Esophagus (tissue), 2 donors: ENCODE measurements at regions not wholly inside any gene's neighbourhood (a gene's known extent, or its start where the extent isn't known, plus 50 kb on each side); places are given as distances from the start of the nearest gene placed in this dataset.

Source experiments
- H3K27ac ChIP-seq, 2 donors: one replicate each; pipeline ENCODE4 v1.5.1; 2013; ENCODE audit warnings: low read depth in 2 of 2, mild to moderate bottlenecking in 2 of 2, inconsistent platforms in 1 of 2, low read length in 1 of 2, moderate library complexity in 1 of 2
- H3K27me3 ChIP-seq, 2 donors: one replicate each; pipeline ENCODE4 v1.6.1; 2013; ENCODE audit warnings: low read length in 2 of 2, control low read depth in 1 of 2, mild to moderate bottlenecking in 1 of 2; ENCODE audit not compliant: insufficient read depth in 2 of 2, control insufficient read depth in 1 of 2
- H3K36me3 ChIP-seq, 2 donors: one replicate each; pipeline ENCODE4 v1.6.1; 2013; ENCODE audit warnings: low read length in 1 of 2; ENCODE audit not compliant: control insufficient read depth in 2 of 2, insufficient read depth in 2 of 2
- H3K4me1 ChIP-seq, 2 donors: one replicate each; pipeline ENCODE4 v1.6.1; 2013; ENCODE audit warnings: low read length in 1 of 2; ENCODE audit not compliant: control insufficient read depth in 2 of 2, insufficient read depth in 2 of 2
- H3K4me3 ChIP-seq, 2 donors: one replicate each; pipeline ENCODE4 v1.5.1; 2013; ENCODE audit warnings: low read length in 2 of 2, mild to moderate bottlenecking in 2 of 2, low read depth in 1 of 2, moderate library complexity in 1 of 2
- H3K9me3 ChIP-seq, 2 donors: one replicate each; pipeline ENCODE4 v1.6.1; 2013; ENCODE audit warnings: mild to moderate bottlenecking in 2 of 2, low read depth in 1 of 2, low read length in 1 of 2, moderate library complexity in 1 of 2; ENCODE audit not compliant: control insufficient read depth in 2 of 2, insufficient read depth in 1 of 2
- WGBS, 2 donors: extraction: QIAGEN DNeasy Blood & Tissue Kit; methylation state at CpG; one replicate each; pipeline ENCODE4 v1.1.7; 2013; 5-methylcytosine and 5-hydroxymethylcytosine counted together
- donor health status: healthy with polysubstance abuse.
- donor health status: Bipolar disorder and iron deficiency.

DNA sequence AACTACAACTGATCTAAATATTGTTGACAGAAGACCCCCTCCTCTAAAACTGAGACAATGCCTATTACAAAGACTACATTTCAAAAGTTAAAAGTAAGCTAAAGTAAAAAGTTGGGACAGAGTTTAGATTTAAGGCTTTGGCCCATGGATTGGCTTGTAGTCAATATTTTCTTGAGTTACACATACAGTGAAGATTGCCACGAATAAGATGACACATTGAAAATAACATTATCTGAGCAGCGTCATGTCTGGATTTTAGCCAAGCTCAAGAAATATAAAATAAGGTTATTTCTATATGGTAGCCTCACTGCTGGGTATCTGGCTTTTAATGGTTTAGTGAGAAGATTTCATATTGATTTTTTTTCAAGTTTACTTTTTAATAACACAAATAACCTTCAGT lies 266.2 kb upstream of the LDB2 start:
- Histone ChIP-seq H3K4me1 (no peaks in the 10 kb centered on the region), H3K36me3 (no peaks in the 10 kb centered on the region), H3K4me3 (no peak overlapping the region), H3K9me3 (no peaks in the 10 kb centered on the region), H3K27ac (no peak overlapping the region), H3K27me3 (no peaks in the 10 kb centered on the region)
- 58 to 63% methylated on average over 2 of the region's 2 CpGs for WGBS, 2 donors

DNA sequence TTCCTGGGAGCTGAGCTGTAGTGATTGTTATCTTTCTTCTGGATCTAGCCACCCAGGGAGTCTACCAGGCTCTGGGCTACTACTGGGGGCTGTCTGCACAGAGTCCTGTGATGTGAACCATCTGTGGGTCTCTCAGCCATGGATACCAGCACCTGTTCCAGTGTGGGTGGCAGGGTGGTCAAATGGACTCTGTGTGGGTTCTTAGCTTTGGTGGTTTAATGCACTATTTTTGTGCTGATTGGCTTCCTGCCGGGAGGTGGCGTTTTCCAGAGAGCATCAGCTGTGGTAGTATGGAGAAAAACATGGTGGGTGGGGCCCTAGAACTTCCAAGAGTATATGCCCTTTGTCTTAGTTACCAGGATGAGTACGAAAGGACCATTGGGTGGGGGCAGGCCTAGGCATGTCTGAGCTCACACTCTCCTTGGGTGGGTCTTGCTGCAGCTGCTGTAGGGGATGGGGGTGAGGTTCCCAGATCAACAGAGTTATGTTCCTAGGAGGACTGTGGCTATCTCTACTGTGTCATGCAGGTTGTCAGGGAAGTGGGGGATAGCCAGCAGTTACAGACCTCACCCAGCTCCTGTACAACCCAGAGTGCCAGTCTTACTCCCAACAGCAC lies 264.8 kb upstream of the LDB2 start:
- Histone ChIP-seq H3K9me3 (no peaks in the 10 kb centered on the region), H3K36me3 (no peaks in the 10 kb centered on the region), H3K27ac (no peak overlapping the region), H3K4me1 (no peaks in the 10 kb centered on the region), H3K4me3 (no peak overlapping the region), H3K27me3 (no peaks in the 10 kb centered on the region)
- 78 to 82% methylated on average over 3 of the region's 3 CpGs for WGBS, 2 donors

DNA sequence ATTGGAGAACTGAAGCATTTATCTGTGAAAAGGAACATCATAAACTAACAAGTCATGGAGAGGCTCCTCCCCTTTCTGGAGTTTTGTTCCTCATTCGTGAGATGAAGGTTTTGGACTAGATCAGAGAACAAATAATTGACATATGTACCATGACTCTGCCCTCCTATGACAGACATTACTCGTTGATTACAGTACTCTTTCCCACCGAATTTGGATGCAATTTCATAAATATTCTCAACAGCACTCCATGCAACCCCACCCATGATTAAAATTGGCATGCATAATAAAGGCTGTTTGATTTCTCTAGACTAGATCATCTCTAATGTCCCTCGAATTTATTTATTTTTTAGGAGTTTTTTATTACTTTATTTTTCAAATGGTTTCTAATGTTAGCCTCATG lies 258.9 kb upstream of the LDB2 start:
- 65 to 66% methylated on average over 4 of the region's 4 CpGs for WGBS, 2 donors
- Histone ChIP-seq H3K27me3 (no peaks in the 10 kb centered on the region), H3K36me3 (no peaks in the 10 kb centered on the region), H3K4me1 (no peaks in the 10 kb centered on the region), H3K27ac (no peak overlapping the region), H3K9me3 (no peaks in the 10 kb centered on the region), H3K4me3 (no peak overlapping the region)

DNA sequence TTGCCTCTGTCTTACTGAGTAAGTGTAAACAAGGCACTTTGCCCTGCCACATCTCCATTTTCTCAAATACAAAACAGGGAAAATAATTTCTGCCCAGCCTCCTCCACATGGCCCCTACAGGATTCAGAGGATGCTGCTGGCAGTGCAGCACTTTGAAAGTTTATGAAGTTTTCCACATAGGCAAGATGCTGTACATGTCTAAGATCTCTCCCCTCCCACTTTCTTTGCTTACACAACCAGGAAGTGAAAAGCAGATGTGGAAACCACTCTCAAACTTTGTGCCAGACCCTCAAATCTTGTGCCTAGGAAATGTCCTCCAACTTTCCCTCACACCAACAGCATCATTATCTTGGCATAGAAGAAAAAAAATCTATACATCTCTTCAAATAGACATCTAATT lies 257.0 kb upstream of the LDB2 start:
- no peaks in the 10 kb centered on the region for H3K27me3 ChIP-seq
- H3K36me3 ChIP-seq = no peaks in the 10 kb centered on the region
- no peak overlapping the region for H3K4me3 ChIP-seq
- H3K27ac ChIP-seq = no peak overlapping the region
- H3K9me3 ChIP-seq = no peaks in the 10 kb centered on the region
- no peaks in the 10 kb centered on the region for H3K4me1 ChIP-seq

- Histone ChIP-seq H3K9me3 (no peaks in the 10 kb centered on the region), H3K4me3 (no peak overlapping the region)
- 90 to 95% methylated on average over 6 of the region's 6 CpGs for WGBS, 2 donors
Observed at GRCh38 chr4:17153572-17153971, 255.1 kb upstream of the LDB2 start.

DNA sequence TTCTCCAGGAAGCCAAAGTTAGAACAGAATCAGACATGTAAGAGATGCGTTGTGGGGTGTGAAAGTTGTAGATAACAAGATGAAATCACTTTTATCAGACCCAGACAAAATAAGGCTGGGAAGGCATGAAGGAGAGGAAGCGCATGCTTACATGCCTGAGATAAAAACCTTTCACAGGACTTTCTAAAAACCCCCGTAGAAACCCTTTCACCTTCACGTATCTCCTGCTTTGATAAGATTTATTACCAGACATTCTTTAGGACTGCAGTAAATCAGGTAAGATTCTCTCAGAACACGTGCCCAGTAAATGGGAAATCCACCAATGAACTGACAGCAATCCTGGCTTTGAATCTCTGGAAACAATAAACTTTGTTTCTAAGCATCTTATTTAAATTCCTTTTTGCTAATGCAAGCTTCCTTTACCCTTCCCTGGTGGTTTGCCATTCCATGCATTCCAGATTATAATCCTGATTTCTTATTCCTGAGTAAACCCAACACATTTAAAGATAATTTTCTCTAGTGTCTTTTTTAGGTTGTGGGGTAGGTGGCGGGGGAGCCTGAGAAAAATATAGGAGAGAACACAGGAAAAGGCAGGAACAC lies 254.6 kb upstream of the LDB2 start:
- 60 to 73% methylated on average over 6 of the region's 6 CpGs for WGBS, 2 donors
- no peaks in the 10 kb centered on the region for H3K9me3 ChIP-seq
- H3K4me1 ChIP-seq = no peaks in the 10 kb centered on the region
- H3K36me3 ChIP-seq = no peaks in the 10 kb centered on the region
- no peak overlapping the region for H3K27ac ChIP-seq
- no peak overlapping the region for H3K4me3 ChIP-seq
- H3K27me3 ChIP-seq = no peaks in the 10 kb centered on the region

More at GRCh38 chr4:17153572-17153971, 255.1 kb upstream of the LDB2 start:
- H3K27me3 ChIP-seq = no peaks in the 10 kb centered on the region
- H3K4me1 ChIP-seq = no peaks in the 10 kb centered on the region
- H3K36me3 ChIP-seq = no peaks in the 10 kb centered on the region
- H3K27ac ChIP-seq = no peak overlapping the region

DNA sequence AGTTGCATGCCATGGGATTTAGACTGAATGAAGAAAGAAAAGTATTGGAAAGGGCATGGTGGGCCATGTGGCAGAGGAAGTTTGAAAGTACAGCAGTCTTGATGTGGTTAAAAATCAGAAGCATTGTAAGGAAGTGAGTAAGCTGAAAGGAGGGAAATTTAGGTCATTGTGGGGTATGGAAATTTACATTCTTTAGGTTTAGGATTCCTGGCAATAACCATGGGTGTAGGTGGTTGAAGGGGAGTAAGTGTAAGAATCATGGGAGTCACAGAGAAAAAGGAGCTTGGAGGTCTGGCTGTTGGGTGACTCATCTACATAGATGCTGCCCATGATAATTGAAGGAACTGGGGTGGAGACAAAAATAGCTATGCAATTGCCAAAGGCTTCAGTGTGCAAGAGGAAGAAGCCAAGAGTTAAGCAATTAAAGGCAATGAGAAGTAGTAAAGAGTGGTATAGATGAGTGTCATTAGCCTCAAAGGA lies 243.8 kb upstream of the LDB2 start:
- H3K27me3 ChIP-seq = no peaks in the 10 kb centered on the region
- no peaks in the 10 kb centered on the region for H3K4me1 ChIP-seq
- H3K4me3 ChIP-seq = no peak overlapping the region
- no peaks in the 10 kb centered on the region for H3K36me3 ChIP-seq
- no peak overlapping the region for H3K27ac ChIP-seq
- H3K9me3 ChIP-seq = peaks cover 0 to 8% of the 10 kb centered on the region in 2 donors

DNA sequence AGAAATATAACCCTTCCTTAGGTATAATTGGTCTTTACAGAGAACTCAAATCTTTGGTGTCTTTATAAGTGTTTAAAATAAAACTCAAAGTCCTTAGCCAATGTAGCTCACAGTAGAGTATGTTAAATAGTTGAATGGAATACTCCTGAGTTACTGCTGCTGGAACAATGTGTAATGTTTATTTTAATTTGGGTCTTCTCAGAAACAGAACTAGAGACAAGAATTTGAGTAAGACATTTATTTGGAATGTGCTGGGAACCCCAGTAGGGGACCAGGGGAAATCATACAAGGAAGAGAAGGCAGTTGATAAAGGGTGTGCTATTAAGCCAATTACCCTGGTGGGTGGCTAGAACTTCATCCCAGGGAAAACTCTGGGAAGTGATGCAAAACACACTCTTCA lies 240.4 kb upstream of the LDB2 start:
- Histone ChIP-seq H3K36me3 (no peaks in the 10 kb centered on the region), H3K9me3 (peaks cover 0 to 9% of the 10 kb centered on the region in 2 donors), H3K27me3 (no peaks in the 10 kb centered on the region), H3K27ac (no peak overlapping the region), H3K4me1 (no peaks in the 10 kb centered on the region), H3K4me3 (no peak overlapping the region)

GRCh38 chr4:17134565-17134964 lies 236.1 kb upstream of the LDB2 start:
- H3K4me3 ChIP-seq = no peak overlapping the region
- no peaks in the 10 kb centered on the region for H3K4me1 ChIP-seq
- H3K27ac ChIP-seq = no peak overlapping the region
- no peaks in the 10 kb centered on the region for H3K27me3 ChIP-seq
- peaks cover 0 to 9% of the 10 kb centered on the region in 2 donors for H3K9me3 ChIP-seq
- H3K36me3 ChIP-seq = no peaks in the 10 kb centered on the region

GRCh38 chr4:17134100-17134499 lies 235.7 kb upstream of the LDB2 start:
- Histone ChIP-seq H3K4me3 (no peak overlapping the region), H3K36me3 (no peaks in the 10 kb centered on the region), H3K27ac (no peak overlapping the region), H3K27me3 (no peaks in the 10 kb centered on the region), H3K4me1 (no peaks in the 10 kb centered on the region), H3K9me3 (peaks cover 0 to 7% of the 10 kb centered on the region in 2 donors)
- WGBS, 2 donors = 82 to 87% methylated on average over 3 of the region's 3 CpGs
